H9 (cell line): ENCODE measurements at regions not wholly inside any gene's neighbourhood (a gene's known extent, or its start where the extent isn't known, plus 50 kb on each side); places are given as distances from the start of the nearest gene placed in this dataset.

Source experiments
- DNase-seq: peaks from one replicate; pipeline ENCODE4 v3.0.0-alpha.2; 2017
- H2AFZ ChIP-seq: one replicate; pipeline ENCODE4 v1.6.1; 2013; ENCODE audit warnings: mild to moderate bottlenecking, low read length, control low read depth, moderate library complexity
- H2AK5ac ChIP-seq: 2 replicates; pipeline ENCODE4 v1.6.1; 2013; ENCODE audit warnings: low read length, control low read depth, mixed read lengths; ENCODE audit not compliant: insufficient read length
- H2BK120ac ChIP-seq: one replicate; pipeline ENCODE4 v1.6.1; 2013; ENCODE audit warnings: low read depth, mild to moderate bottlenecking, low read length, control low read depth, inconsistent platforms; ENCODE audit not compliant: poor library complexity, severe bottlenecking
- H2BK12ac ChIP-seq: 2 replicates; pipeline ENCODE4 v1.6.1; 2013; ENCODE audit warnings: low read length, control low read depth, mixed read lengths, low read depth; ENCODE audit not compliant: insufficient read length
- H2BK15ac ChIP-seq: 2 replicates; pipeline ENCODE4 v1.6.1; 2013; ENCODE audit warnings: low read depth, low read length, control low read depth
- H2BK20ac ChIP-seq: one replicate; pipeline ENCODE4 v1.6.1; 2013; ENCODE audit warnings: low read depth, mild to moderate bottlenecking, low read length, control low read depth, inconsistent platforms; ENCODE audit not compliant: poor library complexity, severe bottlenecking
- H2BK5ac ChIP-seq: 2 replicates; pipeline ENCODE4 v1.6.1; 2013; ENCODE audit warnings: low read length, control low read depth, mixed read lengths; ENCODE audit not compliant: insufficient read length
- H3K14ac ChIP-seq: 2 replicates; pipeline ENCODE4 v1.6.1; 2013; ENCODE audit warnings: low read length, control low read depth; ENCODE audit not compliant: insufficient read depth
- H3K18ac ChIP-seq: 2 replicates; pipeline ENCODE4 v1.6.1; 2013; ENCODE audit warnings: low read depth, mild to moderate bottlenecking, mixed read lengths, low read length, control low read depth; ENCODE audit not compliant: insufficient read length
- H3K23ac ChIP-seq: 2 replicates; pipeline ENCODE4 v1.6.1; 2013; ENCODE audit warnings: low read length, control low read depth, mixed read lengths, low read depth; ENCODE audit not compliant: insufficient read length
- H3K23me2 ChIP-seq: 2 replicates; pipeline ENCODE4 v1.6.1; 2013; ENCODE audit warnings: low read depth, mild to moderate bottlenecking, mixed read lengths, low read length, control low read depth; ENCODE audit not compliant: insufficient read length, poor library complexity, severe bottlenecking
- H3K27ac ChIP-seq: 2 replicates; pipeline ENCODE4 v1.5.1; 2013; ENCODE audit warnings: low read length, control low read depth, mixed read lengths, low read depth; ENCODE audit not compliant: insufficient read length
- H3K27me3 ChIP-seq: 2 replicates; pipeline ENCODE4 v1.6.1; 2013; ENCODE audit warnings: low read length, control low read depth, inconsistent platforms; ENCODE audit not compliant: insufficient read depth
- H3K4ac ChIP-seq: 2 replicates; pipeline ENCODE4 v1.6.1; 2013; ENCODE audit warnings: low read depth, mild to moderate bottlenecking, control low read depth, inconsistent platforms, low read length, moderate library complexity
- H3K4me1 ChIP-seq: 2 replicates; pipeline ENCODE4 v1.6.1; 2013; ENCODE audit warnings: low read length, control low read depth, inconsistent platforms; ENCODE audit not compliant: insufficient read depth
- H3K4me2 ChIP-seq: 2 replicates; pipeline ENCODE4 v1.6.1; 2013; ENCODE audit warnings: low read length, control low read depth, mixed read lengths; ENCODE audit not compliant: insufficient read length, insufficient read depth
- H3K56ac ChIP-seq: 2 replicates; pipeline ENCODE4 v1.6.1; 2013; ENCODE audit warnings: low read depth, mild to moderate bottlenecking, mixed read lengths, low read length, control low read depth; ENCODE audit not compliant: insufficient read length
- H3K79me1 ChIP-seq: 2 replicates; pipeline ENCODE4 v1.6.1; 2013; ENCODE audit warnings: low read depth, mild to moderate bottlenecking, moderate library complexity, low read length, control low read depth, inconsistent platforms; ENCODE audit not compliant: insufficient read depth, poor library complexity, severe bottlenecking
- H3K79me2 ChIP-seq: 2 replicates; pipeline ENCODE4 v1.6.1; 2013; ENCODE audit warnings: low read length, control low read depth, inconsistent platforms; ENCODE audit not compliant: insufficient read depth
- H3K9ac ChIP-seq: 2 replicates; pipeline ENCODE4 v1.6.1; 2013; ENCODE audit warnings: low read length, control low read depth, mixed read lengths; ENCODE audit not compliant: insufficient read length; ENCODE audit errors: extremely low read depth
- H3K9me3 ChIP-seq: one replicate; pipeline ENCODE4 v1.6.1; 2013; ENCODE audit warnings: low read depth, low read length, inconsistent platforms; ENCODE audit not compliant: control insufficient read depth
- H3T11ph ChIP-seq: one replicate; pipeline ENCODE4 v1.6.1; 2013; ENCODE audit warnings: mild to moderate bottlenecking, low read length, control low read depth, inconsistent platforms
- H4K20me1 ChIP-seq: one replicate; pipeline ENCODE4 v1.6.1; 2013; ENCODE audit not compliant: control insufficient read depth, insufficient read length, insufficient read depth
- H4K5ac ChIP-seq: 2 replicates; pipeline ENCODE4 v1.6.1; 2013; ENCODE audit warnings: low read depth, mild to moderate bottlenecking, mixed read lengths, low read length, control low read depth; ENCODE audit not compliant: insufficient read length
- H4K8ac ChIP-seq: replicated peaks from 2 replicates; pipeline ENCODE4 v1.6.1; 2013; ENCODE audit warnings: low read length, control low read depth, mixed read lengths, low read depth; ENCODE audit not compliant: insufficient read length
- H4K91ac ChIP-seq: 2 replicates; pipeline ENCODE4 v1.6.1; 2013; ENCODE audit warnings: low read depth, mild to moderate bottlenecking, moderate library complexity, mixed read lengths, low read length, control low read depth; ENCODE audit not compliant: insufficient read length
- H3K27ac Mint-ChIP-seq, 3 experiments: 2 replicates in 2 of 3; 3 replicates in 1 of 3; pipeline ENCODE4 v1.8.0; 2020 to 2021; ENCODE audit warnings: mixed read lengths in 3 of 3, mild to moderate bottlenecking in 1 of 3, moderate library complexity in 1 of 3
- H3K27me3 Mint-ChIP-seq: 2 replicates; pipeline ENCODE4 v1.8.0; 2021; ENCODE audit warnings: low read depth, mild to moderate bottlenecking, moderate library complexity, mixed read lengths
- H3K36me3 Mint-ChIP-seq, 3 experiments: 2 replicates in 2 of 3; 3 replicates in 1 of 3; pipeline ENCODE4 v1.8.0; 2020 to 2021; ENCODE audit warnings: low read depth in 3 of 3, mixed read lengths in 3 of 3; ENCODE audit not compliant: insufficient read depth in 1 of 3
- H3K4me1 Mint-ChIP-seq, 2 experiments: 2 replicates each; pipeline ENCODE4 v1.8.0; 2020; ENCODE audit warnings: mixed read lengths in 2 of 2
- H3K4me3 Mint-ChIP-seq, 2 experiments: 2 replicates in 1 of 2; 3 replicates in 1 of 2; pipeline ENCODE4 v1.8.0; 2020 to 2021; ENCODE audit warnings: mild to moderate bottlenecking in 2 of 2, mixed read lengths in 2 of 2, moderate library complexity in 1 of 2
- H3K9me3 Mint-ChIP-seq, 2 experiments: 2 replicates in 1 of 2; 3 replicates in 1 of 2; pipeline ENCODE4 v1.8.0; 2020; ENCODE audit warnings: mild to moderate bottlenecking in 2 of 2, mixed read lengths in 2 of 2, moderate library complexity in 1 of 2
- WGBS: extraction: QIAGEN DNeasy Blood & Tissue Kit; methylation state at CpG from one replicate; pipeline ENCODE4 v1.1.7; 2013; ENCODE audit warnings: missing lambda C conversion rate, low lambda C conversion rate, mixed read lengths; ENCODE audit not compliant: insufficient read length; ENCODE audit errors: extremely low coverage; 5-methylcytosine and 5-hydroxymethylcytosine counted together
- TF ChIP-seq, protein P1 (sequence below): fragments of 200-600 bp; sonication (generic); conservative IDR thresholded peaks from 3 replicates; pipeline ENCODE4 v1.8.0; 2021; ENCODE audit warnings: antibody characterized with exemption, mild to moderate bottlenecking

DNA sequence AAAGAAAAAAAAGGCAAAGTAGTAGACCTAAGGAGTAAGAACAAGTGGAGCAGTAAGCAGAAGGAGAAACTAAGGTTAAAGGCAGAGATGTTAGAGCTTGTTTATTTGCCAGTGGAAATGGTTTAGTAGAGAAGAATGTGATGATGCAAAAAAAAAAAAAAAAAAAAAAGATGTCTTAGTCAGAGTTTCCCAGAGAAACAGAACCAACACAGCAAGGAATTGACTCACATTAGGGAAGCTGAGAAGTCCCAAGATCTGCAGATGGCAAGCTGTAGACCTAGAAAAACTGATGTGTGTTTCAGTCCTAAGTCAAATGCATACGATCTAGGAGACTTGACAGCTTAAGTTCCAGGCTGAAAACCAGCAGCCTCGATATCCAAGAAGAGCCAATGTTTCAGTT, 1548.8 kb upstream of the LRRTM1 start:
- Histone ChIP-seq H3K4me1 (no peaks in the 10 kb centered on the region), H3K9ac (no peak overlapping the region), H4K8ac (no peak overlapping the region), H3K4me2 (no peak overlapping the region), H3K4ac (no peak overlapping the region), H2AFZ (no peak overlapping the region), H3T11ph (no peak overlapping the region), H2AK5ac (no peak overlapping the region), H3K27ac (no peak overlapping the region), H3K23ac (no peak overlapping the region), H2BK5ac (no peak overlapping the region), H2BK15ac (no peak overlapping the region), H3K23me2 (no peaks in the 10 kb centered on the region), H3K18ac (no peak overlapping the region), H3K79me2 (no peaks in the 10 kb centered on the region), H3K56ac (no peak overlapping the region), H4K5ac (no peak overlapping the region), H3K79me1 (no peaks in the 10 kb centered on the region), H4K20me1 (no peaks in the 10 kb centered on the region), H2BK120ac (no peak overlapping the region), H2BK20ac (no peak overlapping the region), H3K27me3 (no peaks in the 10 kb centered on the region), H3K9me3 (no peaks in the 10 kb centered on the region), H4K91ac (no peak overlapping the region), H3K14ac (no peak overlapping the region), H2BK12ac (no peak overlapping the region)
- TF ChIP-seq, protein P1, sequence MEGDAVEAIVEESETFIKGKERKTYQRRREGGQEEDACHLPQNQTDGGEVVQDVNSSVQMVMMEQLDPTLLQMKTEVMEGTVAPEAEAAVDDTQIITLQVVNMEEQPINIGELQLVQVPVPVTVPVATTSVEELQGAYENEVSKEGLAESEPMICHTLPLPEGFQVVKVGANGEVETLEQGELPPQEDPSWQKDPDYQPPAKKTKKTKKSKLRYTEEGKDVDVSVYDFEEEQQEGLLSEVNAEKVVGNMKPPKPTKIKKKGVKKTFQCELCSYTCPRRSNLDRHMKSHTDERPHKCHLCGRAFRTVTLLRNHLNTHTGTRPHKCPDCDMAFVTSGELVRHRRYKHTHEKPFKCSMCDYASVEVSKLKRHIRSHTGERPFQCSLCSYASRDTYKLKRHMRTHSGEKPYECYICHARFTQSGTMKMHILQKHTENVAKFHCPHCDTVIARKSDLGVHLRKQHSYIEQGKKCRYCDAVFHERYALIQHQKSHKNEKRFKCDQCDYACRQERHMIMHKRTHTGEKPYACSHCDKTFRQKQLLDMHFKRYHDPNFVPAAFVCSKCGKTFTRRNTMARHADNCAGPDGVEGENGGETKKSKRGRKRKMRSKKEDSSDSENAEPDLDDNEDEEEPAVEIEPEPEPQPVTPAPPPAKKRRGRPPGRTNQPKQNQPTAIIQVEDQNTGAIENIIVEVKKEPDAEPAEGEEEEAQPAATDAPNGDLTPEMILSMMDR = no peak
- H3K9me3 Mint-ChIP-seq = no peaks in the 10 kb centered on the region; a peak in 1 of 5 replicates
- H3K4me1 Mint-ChIP-seq = no peaks in the 10 kb centered on the region
- H3K4me3 Mint-ChIP-seq = no peak overlapping the region
- H3K27ac Mint-ChIP-seq = no peak overlapping the region
- no peaks in the 10 kb centered on the region for H3K27me3 Mint-ChIP-seq
- WGBS = no CpG with 5 or more reads among the region's 2 CpGs
- no peaks in the 10 kb centered on the region for H3K36me3 Mint-ChIP-seq
- no peak for DNase-seq
